HG02852 (cell line): ENCODE measurements at regions not wholly inside any gene's neighbourhood (a gene's known extent, or its start where the extent isn't known, plus 50 kb on each side); places are given as distances from the start of the nearest gene placed in this dataset.
A peak's percentile ranks its signal among the peaks of the same experiment; 100 is the strongest.
"Not testable (repeated sequence)": the region's sequence is repeated elsewhere in the genome, so short reads cannot be mapped to it uniquely, and the experiment has no call there.

Experiments
- ATAC-seq: cut with Tn5 transposase; IDR thresholded peaks from one replicate; pipeline ENCODE4 v1.9.1; 2021; ENCODE audit warnings: mild to moderate bottlenecking, moderate library complexity; ENCODE audit not compliant: unreplicated experiment

DNA sequence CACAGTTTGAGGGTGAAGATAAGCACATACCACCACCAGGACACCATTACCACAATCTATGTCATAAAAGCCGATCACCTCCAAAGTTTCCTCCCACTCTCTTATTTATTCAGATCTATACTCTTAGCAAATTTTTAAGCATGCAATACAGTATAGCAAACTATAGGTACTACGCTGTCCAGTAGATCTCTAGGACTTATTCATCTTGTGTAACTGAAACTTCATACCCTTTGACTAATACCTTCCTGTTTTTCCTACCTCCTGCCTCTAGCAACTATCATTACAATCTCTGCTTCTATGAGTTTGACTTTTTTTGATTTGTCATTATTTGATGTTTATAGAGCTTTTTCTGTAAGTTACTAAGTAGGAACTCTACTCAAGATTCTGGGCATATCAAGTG, 84.5 kb upstream of the MANSC4 start:
- ATAC-seq: no peak

DNA sequence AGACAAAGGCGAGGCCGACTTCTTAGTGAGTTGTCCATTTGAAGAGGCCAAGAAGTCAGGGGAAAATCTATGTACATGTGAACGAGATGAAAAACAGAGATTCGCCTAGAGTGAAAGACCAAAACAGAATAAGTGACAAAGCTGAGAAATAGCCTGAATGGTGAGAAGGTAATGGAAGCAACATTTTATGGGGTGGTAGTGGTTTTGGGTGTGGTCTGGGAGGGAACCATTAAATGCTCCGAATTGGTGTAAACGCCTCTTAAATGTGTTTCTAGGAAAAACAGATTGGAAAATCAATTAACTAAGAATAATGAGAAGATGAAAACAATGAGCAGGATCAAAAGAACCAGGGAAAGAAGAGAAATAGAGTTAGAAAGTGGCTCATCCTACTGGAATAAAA, 83.8 kb upstream of the MANSC4 start:
- no peak for ATAC-seq

DNA sequence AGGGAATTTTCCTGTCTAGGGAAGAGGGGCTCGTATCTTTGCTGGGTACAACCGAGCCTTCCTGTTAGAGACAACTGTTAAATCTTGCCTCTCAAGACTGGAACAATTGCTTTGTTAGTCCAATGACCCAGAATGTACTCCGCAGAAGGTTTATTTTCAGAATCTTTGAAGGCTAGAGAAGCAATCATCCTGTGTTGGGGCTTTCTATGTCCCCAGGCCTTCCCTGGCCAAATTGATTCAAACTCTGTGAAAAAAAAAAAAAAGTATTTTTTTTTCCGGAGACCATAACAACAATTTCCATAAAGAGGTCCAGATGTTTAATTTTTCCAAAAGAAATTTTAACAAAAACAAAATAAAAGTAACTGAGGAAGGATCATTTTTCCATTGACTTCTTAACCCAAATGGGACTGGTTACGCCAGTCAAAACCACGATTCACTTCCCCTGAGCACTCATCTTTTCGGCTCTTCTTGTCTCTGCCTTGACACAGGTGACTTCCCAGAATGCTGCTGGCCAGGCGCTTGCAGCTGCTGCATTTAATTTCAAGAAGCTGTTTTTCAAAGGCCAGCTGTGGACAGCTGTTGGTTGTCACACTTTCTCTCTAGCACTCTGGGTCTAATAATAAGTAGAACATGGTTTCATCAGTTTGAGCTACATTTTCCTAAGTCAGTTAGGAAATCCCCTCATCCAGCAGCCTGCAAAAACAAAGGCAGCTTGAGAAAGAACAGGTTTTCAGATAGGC, 81.6 kb upstream of the MANSC4 start:
- peak; percentile 97 for ATAC-seq

DNA sequence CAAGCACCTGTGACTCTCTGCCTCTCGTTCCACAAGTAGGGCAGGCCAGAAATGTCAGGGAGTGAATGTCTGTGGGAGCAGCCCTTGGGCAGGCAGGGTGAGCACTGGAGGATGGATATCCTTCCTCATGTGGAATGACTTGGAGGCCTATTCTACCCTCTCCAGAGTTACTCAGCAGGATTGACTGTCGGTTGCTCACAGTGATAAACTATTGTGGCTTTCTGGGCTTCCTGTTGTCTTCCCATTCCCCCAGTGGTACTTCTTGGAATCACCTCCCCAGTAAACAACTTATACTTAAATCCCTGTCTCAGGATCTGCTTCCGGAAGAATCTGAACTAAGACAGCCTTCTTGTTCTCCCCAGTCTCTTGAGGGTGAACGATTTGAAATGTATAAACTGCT, 79.6 kb upstream of the MANSC4 start:
- no peak for ATAC-seq

DNA sequence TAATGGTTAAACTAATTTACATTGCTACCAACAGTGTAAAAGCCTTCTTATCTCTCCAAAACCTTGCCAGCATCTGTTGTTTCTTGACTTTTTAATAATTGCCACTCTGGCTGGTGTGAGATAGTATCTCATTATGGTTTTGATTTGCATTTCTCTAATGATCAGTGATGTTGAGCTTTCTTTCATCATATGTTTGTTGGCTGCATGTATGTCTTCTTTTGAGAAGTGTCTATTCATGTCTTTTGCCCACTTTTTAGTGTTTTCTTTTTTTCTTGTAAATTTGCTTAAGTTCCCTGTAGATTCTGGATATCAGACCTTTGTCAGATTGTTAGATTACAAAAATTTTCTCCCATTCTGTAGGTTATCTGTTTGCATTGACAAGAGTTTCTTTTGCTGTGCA, 77.0 kb upstream of the MANSC4 start:
- not testable (repeated sequence) for ATAC-seq

DNA sequence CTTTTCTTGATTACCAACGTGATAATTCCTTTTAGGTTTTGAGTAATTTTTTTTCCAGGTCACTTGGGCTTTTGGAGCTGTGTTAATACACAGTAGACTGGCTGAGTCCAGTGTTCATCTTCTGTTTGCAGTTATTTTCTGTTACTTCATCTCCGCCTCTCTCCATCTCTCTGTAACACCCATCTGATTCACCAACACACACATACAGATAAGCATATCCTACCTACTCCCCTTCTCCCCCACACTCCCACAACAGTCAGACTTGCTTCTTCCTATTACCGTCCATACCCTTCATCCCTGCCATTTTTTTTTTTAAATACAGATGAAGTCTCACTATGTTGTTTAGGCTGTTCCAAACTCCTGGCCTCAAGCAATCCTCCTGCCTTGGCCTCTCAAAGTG, 72.7 kb upstream of the MANSC4 start:
- no peak for ATAC-seq
